ENCODE measurements at regions not wholly inside any gene's neighbourhood (a gene's known extent, or its start where the extent isn't known, plus 50 kb on each side); places are given as distances from the start of the nearest gene placed in this dataset.
"Not testable (repeated sequence)": the region's sequence is repeated elsewhere in the genome, so short reads cannot be mapped to it uniquely, and the experiment has no call there.

DNA sequence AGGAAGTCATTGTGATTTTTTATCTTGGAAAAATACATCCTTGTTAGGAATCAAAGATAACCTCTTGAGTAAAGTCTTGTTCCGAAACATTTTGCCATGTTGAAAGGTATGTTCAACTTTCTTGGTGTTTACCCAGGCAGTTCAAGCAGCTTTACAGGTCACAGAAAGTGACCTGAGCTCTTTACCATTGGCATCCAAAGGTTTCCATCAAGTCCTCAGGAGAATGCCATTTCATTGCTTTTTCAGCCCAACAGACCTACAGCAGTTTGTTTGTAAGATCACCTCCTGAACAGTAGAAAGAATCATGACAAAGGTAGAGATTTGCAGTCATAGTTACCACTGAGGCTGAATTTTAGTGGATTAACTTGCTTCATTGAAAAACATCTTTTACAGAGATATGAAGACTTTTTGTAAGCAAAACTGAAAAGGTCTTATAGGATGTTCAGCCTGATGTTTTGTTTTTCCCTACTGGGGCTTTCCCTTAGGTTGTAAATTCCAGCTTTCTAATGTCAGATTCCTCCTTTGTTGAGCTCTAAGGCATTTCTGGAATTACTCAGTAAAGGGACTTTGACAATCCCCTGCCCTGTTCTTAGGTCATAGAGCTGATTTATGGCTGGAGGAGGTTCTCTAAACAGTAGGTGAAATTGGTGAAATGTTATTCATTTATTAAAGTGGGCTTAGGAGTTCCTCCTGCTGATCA is 236.8 kb upstream of the RBMS1 start:
- DNase-seq (ENCODE audit: low read depth): no peak

DNA sequence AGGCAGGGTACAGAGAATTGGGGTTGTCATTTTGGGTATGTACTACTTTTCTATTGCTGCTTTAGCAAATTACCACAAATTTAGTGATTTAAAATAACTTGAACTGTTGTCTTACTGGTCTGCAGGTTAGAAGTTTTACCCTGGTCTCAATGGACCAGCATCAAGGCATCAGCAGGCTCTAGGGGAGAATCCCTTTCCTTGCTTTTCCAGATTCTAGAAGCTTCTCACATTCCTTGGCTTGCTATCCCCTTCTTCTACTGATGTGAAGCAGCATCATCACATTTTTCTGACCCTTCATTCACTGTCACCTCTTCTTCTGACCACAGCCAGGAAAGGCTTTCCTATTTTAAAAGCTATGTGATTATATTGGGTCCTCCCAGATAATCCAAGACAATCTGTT is 237.8 kb upstream of the RBMS1 start:
- no peak for DNase-seq (ENCODE audit: low read depth)

DNA sequence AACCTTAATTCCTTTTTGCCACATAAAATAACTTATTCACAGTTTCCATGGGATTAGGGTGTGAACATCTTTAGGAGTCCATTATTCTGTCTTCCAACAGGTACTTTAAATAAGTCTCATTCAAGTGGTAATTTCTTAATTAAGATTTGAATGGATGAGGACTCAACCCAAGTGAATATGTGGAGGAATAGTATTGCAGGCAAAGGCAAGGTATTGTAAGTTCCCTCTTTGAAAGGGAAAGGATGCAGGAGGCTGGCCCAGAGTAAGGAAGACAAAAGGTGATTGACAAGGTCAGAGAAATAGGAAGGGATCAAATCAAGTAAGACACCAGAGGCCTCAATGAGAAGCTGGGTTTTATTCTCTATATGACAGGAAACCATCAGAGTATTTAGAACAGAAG is 238.2 kb upstream of the RBMS1 start:
- no peak for DNase-seq (ENCODE audit: low read depth)

DNA sequence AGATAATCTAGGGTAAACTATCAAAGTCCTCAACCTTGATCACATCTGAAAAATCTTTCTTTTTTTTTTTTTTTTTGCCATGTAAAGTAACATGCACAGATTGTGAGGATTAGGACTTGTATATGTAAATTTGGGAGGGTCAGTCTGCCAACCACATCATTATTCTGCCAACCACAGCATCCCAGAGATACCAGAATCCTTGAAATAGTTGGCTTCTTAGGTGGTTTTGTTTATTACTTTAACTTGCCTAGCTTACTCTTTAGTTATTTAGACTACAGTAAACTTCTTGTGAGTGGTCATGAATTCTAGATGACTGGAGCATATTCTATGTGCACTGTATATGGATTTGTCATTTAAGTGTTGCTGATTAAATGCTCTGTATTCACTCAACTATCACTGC is 242.1 kb upstream of the RBMS1 start:
- DNase-seq (ENCODE audit: low read depth): no peak

DNA sequence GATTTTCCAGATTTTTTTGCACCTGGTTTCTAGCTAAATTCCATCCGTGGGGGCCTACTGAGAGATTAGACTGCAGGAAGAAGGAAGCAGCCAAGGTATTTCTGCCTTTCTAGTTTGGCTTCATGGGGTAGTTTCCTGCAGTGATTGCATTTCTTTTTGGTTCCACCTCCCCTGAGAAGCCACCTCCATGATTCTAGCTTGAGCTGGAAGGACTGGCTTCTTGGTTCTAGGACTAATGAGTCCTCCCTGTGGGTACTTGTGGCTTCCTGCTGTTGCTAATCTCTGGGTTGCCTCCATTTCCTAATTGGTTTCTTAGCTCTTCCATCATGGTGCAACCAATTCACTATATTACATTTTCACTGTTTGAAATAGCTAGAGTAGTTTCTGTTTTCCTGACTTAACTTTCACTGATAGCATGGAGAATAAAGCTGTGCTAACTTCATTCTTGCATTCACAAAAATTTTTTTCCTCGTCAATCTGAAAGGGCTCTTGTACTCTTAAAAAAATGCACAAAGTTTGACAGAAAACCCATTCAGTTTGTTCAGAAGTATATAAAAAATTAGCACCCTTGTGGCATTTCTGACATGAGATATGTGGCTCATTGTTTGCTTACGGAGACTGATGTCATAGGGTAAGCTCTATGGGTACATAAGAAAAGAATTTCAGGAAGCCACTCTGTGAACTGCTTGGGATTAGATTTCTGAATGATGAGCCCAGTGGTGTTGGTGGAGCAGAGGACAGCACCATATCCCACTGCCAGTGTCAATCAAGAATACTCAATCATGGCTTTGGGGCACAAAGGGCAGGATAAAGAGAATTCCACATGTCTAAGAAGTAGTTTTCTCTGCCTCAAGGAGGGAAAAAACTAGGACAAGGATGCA is 242.8 kb upstream of the RBMS1 start:
- no peak for DNase-seq (ENCODE audit: low read depth)

DNA sequence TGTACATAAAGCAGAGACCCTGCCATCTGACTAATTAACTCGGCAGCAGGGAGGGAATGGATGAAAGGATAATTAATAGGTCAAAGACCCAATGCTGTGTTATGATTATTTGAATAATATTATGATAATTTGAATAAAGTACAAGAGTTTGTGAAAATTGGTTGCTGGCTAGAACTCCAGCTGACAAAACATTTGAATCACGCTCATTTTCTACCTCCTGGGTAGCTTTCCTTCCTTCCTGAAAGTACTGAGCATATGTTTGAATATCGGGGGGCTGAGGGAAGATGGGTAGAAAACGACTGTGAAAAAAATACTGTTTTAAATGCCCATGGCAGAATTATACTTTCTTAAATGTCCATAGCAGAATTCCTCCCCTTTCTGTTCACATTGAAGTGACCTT is 243.6 kb upstream of the RBMS1 start:
- DNase-seq (ENCODE audit: low read depth): no peak

DNA sequence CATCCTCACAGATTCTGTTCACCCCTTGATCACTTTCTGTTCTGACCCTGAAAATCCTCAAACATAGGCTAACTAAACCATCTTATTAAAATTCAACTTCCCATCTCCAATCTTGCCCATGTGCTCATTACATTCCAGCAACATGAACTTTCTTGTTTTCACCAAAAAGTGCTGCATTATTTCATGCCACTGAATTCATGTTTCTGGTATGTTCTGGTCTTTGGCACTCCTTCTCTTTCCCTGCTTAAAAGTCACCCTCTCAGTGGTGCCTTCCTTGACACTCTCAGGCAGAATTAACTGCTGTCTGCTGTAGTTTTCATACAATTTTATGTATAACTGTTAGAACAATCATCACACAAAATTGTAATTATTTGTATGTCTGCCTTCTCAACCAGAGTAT is 247.7 kb upstream of the RBMS1 start:
- DNase-seq (ENCODE audit: low read depth): no peak

DNA sequence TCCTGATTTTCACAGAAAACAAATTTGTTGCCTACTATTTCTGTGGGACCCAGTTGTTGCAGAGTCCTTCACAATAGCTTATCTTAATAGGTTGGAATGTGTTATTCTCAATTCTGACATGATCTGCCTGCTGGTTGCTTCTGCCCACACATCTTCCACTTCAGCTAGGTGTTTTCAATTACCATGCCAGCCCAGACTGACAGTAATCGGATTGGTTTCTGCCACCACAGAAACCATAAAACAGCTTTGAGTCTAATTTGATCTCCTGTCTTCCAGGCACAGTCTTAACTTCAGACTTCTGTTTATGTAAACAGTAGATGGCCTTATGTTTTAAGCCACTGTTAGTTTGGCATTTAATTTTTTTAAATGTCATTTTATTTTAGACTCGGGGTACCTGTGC is 248.2 kb upstream of the RBMS1 start:
- no peak for DNase-seq (ENCODE audit: low read depth)

DNA sequence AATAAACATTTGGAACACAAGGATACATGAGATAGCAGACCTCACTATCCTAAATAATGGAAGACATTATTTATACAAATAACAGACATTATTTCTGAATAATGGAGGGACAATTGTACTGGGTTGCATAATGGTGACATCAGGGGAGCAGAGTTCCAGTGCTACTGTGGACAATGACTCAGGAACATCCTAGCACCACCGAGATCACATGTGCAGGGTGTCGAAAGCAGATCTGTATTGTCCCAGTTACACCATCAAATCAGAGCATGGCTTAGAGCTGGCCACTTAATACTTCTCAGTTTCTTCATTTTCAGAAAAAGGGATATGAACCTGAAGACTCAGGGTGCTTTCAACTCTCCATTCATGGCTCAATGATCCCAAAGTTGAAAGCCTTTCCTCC is 249.1 kb upstream of the RBMS1 start:
- no peak for DNase-seq (ENCODE audit: low read depth)

DNA sequence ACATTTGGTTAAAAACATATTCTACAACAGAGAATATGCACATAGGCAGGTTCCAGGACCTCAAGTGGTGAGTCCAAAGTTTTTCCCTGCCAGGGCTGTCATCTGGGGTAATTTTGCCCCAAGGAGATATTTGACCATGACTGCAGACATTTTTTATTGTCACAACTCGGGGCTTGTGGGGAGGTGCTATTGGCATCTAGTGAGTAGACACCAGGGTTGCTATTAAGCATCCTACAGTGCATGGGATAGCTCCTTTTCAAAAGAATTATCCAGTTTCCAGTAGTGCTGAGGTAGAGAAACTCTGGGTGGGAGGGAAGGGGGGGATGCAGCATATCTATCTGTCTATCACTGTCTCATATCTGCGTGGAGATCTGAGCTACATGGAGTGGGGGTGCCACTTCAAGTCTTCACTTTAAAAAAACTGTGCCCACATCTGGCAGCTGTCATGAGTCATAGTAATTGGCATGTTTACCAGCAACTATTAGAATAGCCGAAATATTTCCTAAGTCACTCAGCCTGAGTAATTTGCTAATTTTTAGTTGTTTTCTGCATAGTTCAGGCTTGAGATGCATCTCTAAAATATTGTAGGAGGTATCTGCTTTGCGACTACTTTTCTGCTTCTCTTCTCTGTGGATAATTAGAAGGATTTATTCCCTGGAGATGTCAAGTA is 254.0 kb upstream of the RBMS1 start:
- no peak for DNase-seq (ENCODE audit: low read depth)

DNA sequence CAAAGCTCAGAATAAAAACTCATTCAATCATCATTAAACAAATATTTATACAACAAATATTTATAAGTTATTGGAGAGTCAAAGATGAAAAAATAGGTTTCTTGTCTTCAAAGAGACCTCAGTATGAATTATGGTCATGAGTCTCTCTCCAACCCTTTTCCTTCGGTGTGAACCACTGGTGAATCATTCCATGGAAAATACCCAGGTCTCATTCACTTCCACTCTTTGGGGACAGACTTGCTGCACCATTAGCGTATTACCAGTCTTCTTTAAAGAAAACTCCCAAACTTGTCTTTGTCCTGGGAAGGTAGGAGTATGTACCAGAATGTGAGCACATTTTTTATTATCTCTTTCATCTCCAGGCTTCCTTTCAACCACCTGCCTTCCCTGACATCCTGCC is 257.4 kb upstream of the RBMS1 start:
- DNase-seq (ENCODE audit: low read depth): no peak

DNA sequence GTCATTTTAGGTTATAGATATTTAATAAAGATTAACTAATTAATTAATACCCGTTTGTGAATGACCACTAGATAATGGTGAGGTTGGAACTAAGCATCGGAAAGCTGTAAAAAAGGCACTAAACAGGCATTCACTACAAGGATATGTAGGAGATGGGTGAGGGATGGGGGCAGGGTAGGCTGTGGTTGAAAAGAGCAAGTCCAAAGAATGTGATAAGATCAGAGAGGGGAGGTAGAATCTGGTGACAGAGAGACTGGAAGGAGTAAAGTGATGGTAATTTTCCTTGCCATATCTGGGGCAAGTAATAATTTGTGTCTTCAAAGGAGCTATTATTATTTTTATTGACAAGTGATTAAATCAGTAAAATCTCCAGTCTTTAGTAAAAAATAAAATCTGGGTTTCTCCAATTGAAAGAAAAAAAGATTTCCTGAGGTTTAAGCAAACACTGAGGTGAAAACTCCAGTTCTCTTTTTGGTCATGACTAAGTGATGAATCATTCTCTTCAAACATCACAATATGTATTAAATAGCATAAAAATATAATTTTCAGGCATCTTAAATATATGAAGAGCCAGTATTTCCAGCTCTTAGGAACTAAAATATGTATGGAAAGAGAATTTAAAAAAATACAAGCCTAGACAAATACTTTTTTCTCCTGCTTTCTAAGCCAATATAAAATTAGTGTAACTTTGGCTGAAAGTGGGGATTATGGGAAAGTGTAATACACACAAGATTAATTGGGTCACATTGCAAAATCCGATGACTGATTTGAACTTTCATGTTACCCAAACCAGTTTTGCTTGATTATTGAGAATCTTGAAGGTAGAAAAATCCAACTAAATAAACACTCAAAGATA is 259.1 kb upstream of the RBMS1 start:
- DNase-seq (ENCODE audit: low read depth): no peak

DNA sequence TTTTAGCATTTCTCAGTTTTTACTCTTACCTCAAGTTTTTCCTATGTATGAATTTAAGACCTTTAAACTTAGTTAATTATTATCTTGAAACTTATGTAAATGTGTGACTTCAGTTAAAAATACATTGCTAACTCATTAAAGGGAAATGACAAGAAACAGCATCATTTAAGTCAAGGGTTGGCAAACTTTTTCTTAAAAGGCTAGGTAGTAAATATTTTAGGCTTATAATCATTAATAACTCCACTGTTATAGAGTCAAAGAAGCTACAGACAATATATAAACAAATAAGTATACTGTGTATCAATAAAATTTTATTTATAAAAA is 259.7 kb upstream of the RBMS1 start:
- DNase-seq (ENCODE audit: low read depth): no peak

DNA sequence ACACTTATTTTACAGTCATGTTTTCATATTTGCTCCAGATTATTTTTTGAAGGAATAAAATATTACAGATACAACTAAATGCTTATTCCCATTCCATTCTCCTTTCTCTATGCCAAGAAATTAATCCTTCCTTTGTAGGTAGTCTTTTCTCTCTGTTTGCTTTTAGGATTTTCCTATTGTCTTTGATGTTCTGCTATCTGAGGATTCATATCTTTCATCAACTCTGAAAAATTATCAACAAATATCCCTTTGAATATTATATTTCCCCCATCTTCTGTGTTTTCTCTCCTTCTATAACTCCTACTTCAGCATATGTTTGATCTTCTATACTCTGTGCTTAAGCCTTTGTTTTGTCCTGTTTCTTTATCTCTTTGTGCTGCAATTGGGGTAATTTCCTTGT is 260.4 kb upstream of the RBMS1 start:
- DNase-seq (ENCODE audit: low read depth): no peak

DNA sequence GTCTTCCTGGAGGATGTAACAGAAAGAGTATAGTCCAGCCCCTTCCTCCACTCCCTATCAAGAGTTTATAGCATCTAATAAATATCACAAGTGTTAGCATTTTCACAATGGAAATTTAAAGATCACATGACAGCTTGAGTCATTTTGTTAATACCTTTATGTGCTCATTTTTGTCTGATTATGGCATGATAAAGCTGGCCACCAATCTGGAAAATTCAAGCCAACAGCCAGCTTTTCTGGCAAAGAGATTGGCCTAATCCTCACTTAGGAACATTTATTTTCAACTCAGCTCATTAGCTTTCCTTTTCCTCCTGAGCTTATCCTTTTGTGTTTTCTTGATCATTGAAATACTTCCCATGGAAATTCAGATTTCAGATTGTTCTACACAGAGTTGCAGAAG is 262.9 kb upstream of the RBMS1 start:
- DNase-seq (ENCODE audit: low read depth): no peak

DNA sequence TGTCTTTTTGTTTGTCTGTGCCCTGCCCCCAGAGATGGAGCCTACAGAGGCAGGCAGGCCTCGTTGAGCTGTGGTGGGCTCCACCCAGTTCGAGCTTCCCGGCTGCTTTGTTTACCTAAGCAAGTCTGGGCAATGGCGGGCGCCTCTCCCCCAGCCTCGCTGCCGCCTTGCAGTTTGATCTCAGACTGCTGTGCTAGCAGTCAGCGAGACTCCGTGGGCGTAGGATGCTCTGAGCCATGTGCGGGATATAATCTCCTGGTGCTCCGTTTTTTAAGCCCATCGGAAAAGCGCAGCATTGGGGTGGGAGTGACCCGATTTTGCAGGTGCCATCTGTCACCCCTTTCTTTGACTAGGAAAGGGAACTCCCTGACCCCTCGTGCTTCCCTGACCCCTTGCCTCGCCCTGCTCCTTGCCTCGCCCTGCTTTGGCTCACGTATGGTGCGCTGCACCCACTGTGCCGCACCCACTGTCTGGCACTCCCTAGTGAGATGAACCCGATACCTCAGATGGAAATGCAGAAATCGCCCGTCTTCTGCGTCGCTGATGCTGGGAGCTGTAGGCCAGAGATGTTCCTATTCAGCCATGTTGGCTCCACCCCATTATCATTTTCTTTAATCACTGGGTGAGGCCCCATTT is 269.0 kb upstream of the RBMS1 start:
- not testable (repeated sequence) for DNase-seq (ENCODE audit: low read depth)

DNA sequence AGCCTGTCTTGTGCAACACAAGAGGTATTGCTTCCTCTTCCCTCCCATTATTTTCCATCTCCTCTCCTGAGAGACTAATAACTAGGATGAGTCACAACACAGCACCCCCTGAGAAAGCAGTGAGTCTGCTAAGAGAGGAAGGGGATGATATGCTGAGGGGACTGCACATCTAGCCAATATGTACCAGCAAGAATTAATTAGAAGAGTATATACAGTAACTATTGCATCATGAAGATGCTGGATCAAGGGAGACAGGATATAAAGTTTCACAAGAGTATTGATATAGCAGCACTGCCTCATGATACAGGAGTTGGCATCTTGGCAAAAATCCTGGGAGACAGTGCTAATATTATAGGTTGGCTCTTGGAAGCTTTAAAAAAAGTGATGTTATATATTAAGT is 289.9 kb upstream of the RBMS1 start:
- no peak for DNase-seq (ENCODE audit: low read depth)

DNA sequence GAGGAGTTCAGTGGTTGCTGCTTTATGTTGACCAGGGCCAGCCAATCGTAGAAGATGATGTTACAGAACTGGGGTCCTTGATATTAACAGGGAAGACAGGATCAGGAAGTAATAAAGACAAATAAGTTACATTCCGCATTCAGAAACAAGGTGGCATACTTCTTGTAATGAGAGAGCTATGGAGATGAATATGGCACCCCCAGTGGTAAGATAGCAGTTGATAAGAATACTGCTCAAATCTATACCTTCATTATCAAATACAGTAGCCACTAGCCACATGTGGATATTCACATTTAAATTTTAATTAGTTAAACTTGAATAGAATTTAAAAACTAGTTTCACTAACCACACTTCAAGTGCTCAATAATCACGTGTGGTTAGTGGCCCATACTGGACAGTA is 290.4 kb upstream of the RBMS1 start:
- DNase-seq (ENCODE audit: low read depth): no peak

DNA sequence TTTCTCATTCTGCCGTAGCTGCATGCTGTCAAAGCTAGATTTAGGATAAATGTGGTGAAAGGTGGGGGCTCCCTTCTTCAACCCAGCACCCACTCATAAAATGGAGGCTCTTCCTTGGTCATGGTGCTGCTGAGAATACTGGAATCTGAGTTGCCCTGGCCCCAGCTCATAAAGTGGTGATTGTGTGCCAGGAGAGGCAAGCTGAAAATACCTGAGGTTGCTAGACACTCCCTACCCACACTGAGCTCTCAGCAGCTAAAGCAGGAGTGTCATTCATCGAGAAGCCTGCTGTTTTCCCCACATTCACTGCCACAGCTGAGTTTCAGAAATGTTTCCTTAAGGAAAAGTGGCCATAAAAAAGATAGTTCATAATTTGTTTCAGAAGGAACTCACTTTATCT is 297.1 kb upstream of the RBMS1 start:
- no peak for DNase-seq (ENCODE audit: low read depth)

DNA sequence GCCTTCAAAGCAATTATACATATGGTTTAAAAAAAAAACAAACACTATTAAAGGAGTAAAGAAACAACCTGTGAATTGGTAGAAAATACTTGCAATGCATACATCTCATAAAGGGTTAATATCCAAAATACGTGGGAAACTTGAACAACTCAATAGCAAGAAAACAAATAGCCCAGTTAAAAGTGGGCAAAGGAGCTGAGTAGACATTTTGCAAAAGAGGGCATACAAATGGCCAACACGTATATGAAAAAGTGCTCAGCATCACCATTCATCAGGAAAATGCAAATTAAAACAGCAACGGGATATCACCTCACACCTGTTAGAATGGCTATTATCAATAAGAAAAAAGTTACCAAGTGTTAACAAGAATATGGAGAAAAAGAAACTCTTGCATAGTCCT is 298.3 kb upstream of the RBMS1 start:
- no peak for DNase-seq (ENCODE audit: low read depth)

DNA sequence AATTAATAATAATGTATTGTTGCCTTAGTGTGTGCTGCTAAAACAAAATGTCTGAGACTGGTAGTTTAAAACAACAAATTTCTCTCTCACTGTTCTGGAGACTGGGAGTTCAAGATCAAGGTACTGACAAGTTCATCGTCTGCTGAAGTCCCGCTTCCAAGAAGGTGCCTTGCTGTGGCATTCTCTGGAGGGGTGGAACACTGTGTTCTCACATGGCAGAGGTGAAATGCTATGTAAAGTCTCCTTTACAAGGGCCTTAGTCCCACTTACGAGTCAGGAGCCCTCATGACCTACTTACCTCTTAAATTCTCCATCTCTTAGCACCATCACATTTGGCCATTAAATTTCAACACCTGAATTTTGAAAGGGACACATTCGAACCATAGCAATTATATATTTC is 299.2 kb upstream of the RBMS1 start:
- DNase-seq (ENCODE audit: low read depth): no peak

DNA sequence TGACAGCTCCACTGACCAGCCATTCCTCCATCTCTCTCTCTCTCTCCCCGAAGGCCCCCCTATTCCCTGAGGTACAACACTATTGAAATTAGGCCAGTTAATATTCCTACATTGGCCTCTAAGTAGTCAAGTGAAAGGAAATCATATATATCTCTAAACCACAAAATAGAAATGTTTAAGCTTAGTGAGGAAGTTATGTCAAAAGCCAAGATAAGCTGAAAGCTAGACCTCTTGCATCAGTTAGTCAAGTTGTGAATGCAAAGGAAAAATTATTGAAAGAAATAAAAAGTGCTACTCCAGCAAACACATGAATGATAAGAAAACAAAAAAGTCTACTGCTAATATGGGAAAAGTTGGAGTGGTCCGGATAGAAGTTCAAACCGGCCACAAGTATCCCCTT is 301.3 kb upstream of the RBMS1 start:
- DNase-seq (ENCODE audit: low read depth): no peak
